ENCODE measurements at regions not wholly inside any gene's neighbourhood (a gene's known extent, or its start where the extent isn't known, plus 50 kb on each side); places are given as distances from the start of the nearest gene placed in this dataset.

- TF ChIP-seq CTCF (IDR thresholded peaks at IDR 0.05; ENCODE audit: insufficient read depth, missing control alignments) = no peak
- no peak for DNase-seq (ENCODE audit: insufficient read length, low spot score)
- FAIRE-seq = peak; percentile 25
Measured at GRCh38 chr12:91241756-91242155, 59.1 kb upstream of the DCN start.

- peak; percentile 15 for DNase-seq (ENCODE audit: insufficient read length, low spot score)
- no peak for TF ChIP-seq CTCF (IDR thresholded peaks at IDR 0.05; ENCODE audit: insufficient read depth, missing control alignments)
- peak; percentile 99 for FAIRE-seq
Measured at GRCh38 chr12:91240386-91241095, 57.9 kb upstream of the DCN start.

GRCh38 chr12:91239481-91239880 is 56.9 kb upstream of the DCN start:
- no peak for FAIRE-seq
- no peak for DNase-seq (ENCODE audit: insufficient read length, low spot score)
- no peak for TF ChIP-seq CTCF (IDR thresholded peaks at IDR 0.05; ENCODE audit: insufficient read depth, missing control alignments)

All from D721Med (cell line).